ENCODE measurements at regions not wholly inside any gene's neighbourhood (a gene's known extent, or its start where the extent isn't known, plus 50 kb on each side); places are given as distances from the start of the nearest gene placed in this dataset.
A peak's percentile ranks its signal among the peaks of the same experiment; 100 is the strongest.
"Not testable (repeated sequence)": the region's sequence is repeated elsewhere in the genome, so short reads cannot be mapped to it uniquely, and the experiment has no call there.

- Histone ChIP-seq H3K36me3 (ENCODE audit: control insufficient read depth, insufficient read depth, low read length) (no peaks in the 10 kb centered on the region), H3K4me3 (ENCODE audit: low read depth, low read length) (no peak overlapping the region), H3K9me3 (ENCODE audit: control insufficient read depth, insufficient read depth, low read length) (no peaks in the 10 kb centered on the region), H3K4me1 (ENCODE audit: control insufficient read depth, insufficient read depth, low read length) (no peaks in the 10 kb centered on the region), H3K27ac (ENCODE audit: low read depth, low read length) (no peak overlapping the region), H3K9ac (ENCODE audit: low read depth, low read length) (no peak overlapping the region), H3K27me3 (ENCODE audit: control insufficient read depth, insufficient read depth, low read length) (no peaks in the 10 kb centered on the region)
Observed at GRCh38 chr17:20800146-20800545, 220.6 kb downstream of the CDRT15L2 start.

GRCh38 chr17:20805751-20806150 lies 226.2 kb downstream of the CDRT15L2 start:
- no peaks in the 10 kb centered on the region for H3K27me3 ChIP-seq (ENCODE audit: control insufficient read depth, insufficient read depth, low read length)
- no peak overlapping the region for H3K9ac ChIP-seq (ENCODE audit: low read depth, low read length)
- no peak overlapping the region for H3K4me3 ChIP-seq (ENCODE audit: low read depth, low read length)
- no peaks in the 10 kb centered on the region for H3K36me3 ChIP-seq (ENCODE audit: control insufficient read depth, insufficient read depth, low read length)
- no peak overlapping the region for H3K27ac ChIP-seq (ENCODE audit: low read depth, low read length)
- no peaks in the 10 kb centered on the region for H3K4me1 ChIP-seq (ENCODE audit: control insufficient read depth, insufficient read depth, low read length)
- H3K9me3 ChIP-seq (ENCODE audit: control insufficient read depth, insufficient read depth, low read length) = no peaks in the 10 kb centered on the region

- not testable (repeated sequence) for H3K27ac ChIP-seq (ENCODE audit: low read depth, low read length); H3K27me3 ChIP-seq (ENCODE audit: control insufficient read depth, insufficient read depth, low read length); H3K4me3 ChIP-seq (ENCODE audit: low read depth, low read length); H3K36me3 ChIP-seq (ENCODE audit: control insufficient read depth, insufficient read depth, low read length); H3K9me3 ChIP-seq (ENCODE audit: control insufficient read depth, insufficient read depth, low read length); H3K9ac ChIP-seq (ENCODE audit: low read depth, low read length); H3K4me1 ChIP-seq (ENCODE audit: control insufficient read depth, insufficient read depth, low read length)
Observed at GRCh38 chr17:20807566-20807965, 228.0 kb downstream of the CDRT15L2 start.

GRCh38 chr17:20815410-20815809 lies 227.4 kb downstream of the USP22 start:
- H3K27me3 ChIP-seq (ENCODE audit: control insufficient read depth, insufficient read depth, low read length) = not testable (repeated sequence)

GRCh38 chr17:20823905-20824304 lies 218.9 kb downstream of the USP22 start:
- no peaks in the 10 kb centered on the region for H3K9me3 ChIP-seq (ENCODE audit: control insufficient read depth, insufficient read depth, low read length)
- H3K4me3 ChIP-seq (ENCODE audit: low read depth, low read length) = no peak overlapping the region
- no peak overlapping the region for H3K27ac ChIP-seq (ENCODE audit: low read depth, low read length)
- H3K4me1 ChIP-seq (ENCODE audit: control insufficient read depth, insufficient read depth, low read length) = no peaks in the 10 kb centered on the region
- no peak overlapping the region for H3K9ac ChIP-seq (ENCODE audit: low read depth, low read length)
- H3K27me3 ChIP-seq (ENCODE audit: control insufficient read depth, insufficient read depth, low read length) = no peaks in the 10 kb centered on the region
- no peaks in the 10 kb centered on the region for H3K36me3 ChIP-seq (ENCODE audit: control insufficient read depth, insufficient read depth, low read length)

More at GRCh38 chr17:20815410-20815809, 227.4 kb downstream of the USP22 start:
- not testable (repeated sequence) for H3K4me3 ChIP-seq (ENCODE audit: low read depth, low read length); H3K9ac ChIP-seq (ENCODE audit: low read depth, low read length); H3K4me1 ChIP-seq (ENCODE audit: control insufficient read depth, insufficient read depth, low read length); H3K36me3 ChIP-seq (ENCODE audit: control insufficient read depth, insufficient read depth, low read length); H3K9me3 ChIP-seq (ENCODE audit: control insufficient read depth, insufficient read depth, low read length); H3K27ac ChIP-seq (ENCODE audit: low read depth, low read length)

- no peaks in the 10 kb centered on the region for H3K9me3 ChIP-seq (ENCODE audit: control insufficient read depth, insufficient read depth, low read length)
- H3K27ac ChIP-seq (ENCODE audit: low read depth, low read length) = no peak overlapping the region
- H3K27me3 ChIP-seq (ENCODE audit: control insufficient read depth, insufficient read depth, low read length) = no peaks in the 10 kb centered on the region
- H3K36me3 ChIP-seq (ENCODE audit: control insufficient read depth, insufficient read depth, low read length) = no peaks in the 10 kb centered on the region
- no peak overlapping the region for H3K9ac ChIP-seq (ENCODE audit: low read depth, low read length)
- no peaks in the 10 kb centered on the region for H3K4me1 ChIP-seq (ENCODE audit: control insufficient read depth, insufficient read depth, low read length)
- H3K4me3 ChIP-seq (ENCODE audit: low read depth, low read length) = no peak overlapping the region
Observed at GRCh38 chr17:20825539-20825938, 217.3 kb downstream of the USP22 start.

- H3K9ac ChIP-seq (ENCODE audit: low read depth, low read length) = not testable (repeated sequence)
Observed at GRCh38 chr17:20840453-20840852, 202.4 kb downstream of the USP22 start.

GRCh38 chr17:20840987-20841865 lies 201.6 kb downstream of the USP22 start:
- Histone ChIP-seq H3K4me3 (ENCODE audit: low read depth, low read length) (peak overlapping the region; percentile 44; the same call in 1 of the 2 replicates), H3K27me3 (ENCODE audit: control insufficient read depth, insufficient read depth, low read length) (peaks cover 44% of the 10 kb centered on the region)
- H3K4me1 ChIP-seq (ENCODE audit: control insufficient read depth, insufficient read depth, low read length); H3K27ac ChIP-seq (ENCODE audit: low read depth, low read length); H3K9ac ChIP-seq (ENCODE audit: low read depth, low read length); H3K36me3 ChIP-seq (ENCODE audit: control insufficient read depth, insufficient read depth, low read length); H3K9me3 ChIP-seq (ENCODE audit: control insufficient read depth, insufficient read depth, low read length): not testable (repeated sequence)

More at GRCh38 chr17:20840453-20840852, 202.4 kb downstream of the USP22 start:
- H3K36me3 ChIP-seq (ENCODE audit: control insufficient read depth, insufficient read depth, low read length); H3K4me1 ChIP-seq (ENCODE audit: control insufficient read depth, insufficient read depth, low read length); H3K27ac ChIP-seq (ENCODE audit: low read depth, low read length); H3K9me3 ChIP-seq (ENCODE audit: control insufficient read depth, insufficient read depth, low read length); H3K4me3 ChIP-seq (ENCODE audit: low read depth, low read length): not testable (repeated sequence)
- peaks cover 44% of the 10 kb centered on the region for H3K27me3 ChIP-seq (ENCODE audit: control insufficient read depth, insufficient read depth, low read length)

GRCh38 chr17:20842012-20842411 lies 200.8 kb downstream of the USP22 start:
- H3K9me3 ChIP-seq (ENCODE audit: control insufficient read depth, insufficient read depth, low read length); H3K27ac ChIP-seq (ENCODE audit: low read depth, low read length); H3K9ac ChIP-seq (ENCODE audit: low read depth, low read length); H3K36me3 ChIP-seq (ENCODE audit: control insufficient read depth, insufficient read depth, low read length); H3K4me1 ChIP-seq (ENCODE audit: control insufficient read depth, insufficient read depth, low read length); H3K4me3 ChIP-seq (ENCODE audit: low read depth, low read length): not testable (repeated sequence)
- H3K27me3 ChIP-seq (ENCODE audit: control insufficient read depth, insufficient read depth, low read length) = peaks cover 44% of the 10 kb centered on the region

GRCh38 chr17:20843261-20843660 lies 199.6 kb downstream of the USP22 start:
- H3K9me3 ChIP-seq (ENCODE audit: control insufficient read depth, insufficient read depth, low read length); H3K9ac ChIP-seq (ENCODE audit: low read depth, low read length); H3K27ac ChIP-seq (ENCODE audit: low read depth, low read length); H3K4me1 ChIP-seq (ENCODE audit: control insufficient read depth, insufficient read depth, low read length); H3K36me3 ChIP-seq (ENCODE audit: control insufficient read depth, insufficient read depth, low read length): not testable (repeated sequence)
- Histone ChIP-seq H3K27me3 (ENCODE audit: control insufficient read depth, insufficient read depth, low read length) (peaks cover 44% of the 10 kb centered on the region), H3K4me3 (ENCODE audit: low read depth, low read length) (peak overlapping the region; percentile 62; the same call in 1 of the 2 replicates)

- not testable (repeated sequence) for H3K9me3 ChIP-seq (ENCODE audit: control insufficient read depth, insufficient read depth, low read length); H3K4me1 ChIP-seq (ENCODE audit: control insufficient read depth, insufficient read depth, low read length); H3K9ac ChIP-seq (ENCODE audit: low read depth, low read length); H3K27ac ChIP-seq (ENCODE audit: low read depth, low read length); H3K36me3 ChIP-seq (ENCODE audit: control insufficient read depth, insufficient read depth, low read length)
- Histone ChIP-seq H3K4me3 (ENCODE audit: low read depth, low read length) (peak overlapping the region; percentile 62), H3K27me3 (ENCODE audit: control insufficient read depth, insufficient read depth, low read length) (peaks cover 44% of the 10 kb centered on the region)
Observed at GRCh38 chr17:20843799-20844553, 198.8 kb downstream of the USP22 start.
